EL (cell line): ENCODE measurements at regions not wholly inside any gene's neighbourhood (a gene's known extent, or its start where the extent isn't known, plus 50 kb on each side); places are given as distances from the start of the nearest gene placed in this dataset.
"Not testable (repeated sequence)": the region's sequence is repeated elsewhere in the genome, so short reads cannot be mapped to it uniquely, and the experiment has no call there.

Experiments
- DNase-seq: peaks from one replicate; pipeline ENCODE4 v3.0.0-alpha.2; 2016

DNA sequence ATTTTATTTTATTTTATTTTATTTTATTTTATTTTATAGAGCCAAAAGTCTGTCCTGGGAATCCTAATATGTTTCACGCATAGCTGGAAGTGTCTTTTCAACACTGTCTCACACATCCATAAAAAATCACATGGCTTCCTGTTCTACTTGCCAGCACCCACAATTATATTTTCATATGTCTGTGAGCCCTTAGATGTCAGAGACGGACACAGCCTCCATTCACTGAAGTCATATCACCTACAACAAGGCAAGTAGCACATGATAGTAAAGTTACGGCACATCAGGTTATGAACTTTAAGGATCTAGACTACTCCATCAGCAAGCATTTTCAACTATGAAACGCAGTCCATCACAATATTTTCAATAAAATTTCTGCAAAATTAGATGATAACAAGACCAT is 168.4 kb downstream of the ZIC4 start:
- no peak for DNase-seq

DNA sequence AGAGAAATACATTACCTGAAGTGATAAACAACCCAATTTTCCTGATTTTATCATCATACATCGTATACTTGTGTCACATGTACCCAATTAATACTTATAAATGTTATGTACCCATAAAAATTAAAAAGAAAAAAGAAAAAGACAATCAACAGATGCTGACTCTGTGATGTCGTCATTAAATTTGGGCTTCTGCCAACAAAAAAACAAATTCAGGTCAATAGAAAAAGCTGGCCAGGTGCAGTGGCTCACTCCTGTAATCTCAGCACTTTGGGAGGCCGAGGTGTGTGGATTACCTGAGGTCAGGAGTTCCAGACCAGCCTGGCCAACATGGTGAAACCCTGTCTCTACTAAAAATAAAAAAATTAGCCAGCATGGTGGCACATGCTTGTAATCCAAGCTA is 174.4 kb downstream of the ZIC4 start:
- not testable (repeated sequence) for DNase-seq

DNA sequence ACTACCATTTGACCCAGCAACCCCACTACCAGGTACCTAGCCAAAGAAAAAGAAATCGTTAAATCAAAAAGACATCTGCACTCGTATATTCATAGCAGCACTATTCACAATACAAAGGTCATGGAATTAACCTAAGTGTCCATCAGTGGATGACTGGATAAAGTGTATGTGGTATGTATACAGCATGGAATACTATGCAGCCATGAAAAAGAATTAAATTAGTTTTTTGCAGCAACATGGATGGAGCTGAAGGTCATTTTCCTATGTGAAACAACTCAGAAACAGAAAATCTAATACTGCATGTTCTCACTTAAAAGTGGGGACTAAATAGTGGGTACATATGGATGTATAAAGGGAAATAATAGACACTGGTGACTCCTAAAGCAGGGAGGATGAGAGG is 175.2 kb downstream of the ZIC4 start:
- no peak for DNase-seq

DNA sequence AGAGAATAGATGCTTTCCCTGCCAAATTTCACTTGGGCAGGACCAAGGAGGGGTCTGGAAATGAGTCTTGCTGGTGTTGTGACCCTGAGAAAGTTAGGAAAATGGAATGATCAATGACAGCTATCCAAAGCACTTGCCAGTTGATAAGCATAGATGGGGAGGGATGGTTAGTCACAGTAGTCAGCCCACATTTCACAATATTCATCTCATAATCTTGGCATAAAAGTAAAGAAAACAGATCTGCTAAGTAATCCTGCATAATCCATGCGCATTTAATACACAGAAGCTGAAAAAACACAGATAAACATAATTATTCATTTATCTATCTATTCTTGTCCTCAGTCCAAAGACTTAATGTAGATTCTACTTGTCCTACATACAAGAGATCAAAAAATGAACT is 184.1 kb downstream of the ZIC4 start:
- no peak for DNase-seq

DNA sequence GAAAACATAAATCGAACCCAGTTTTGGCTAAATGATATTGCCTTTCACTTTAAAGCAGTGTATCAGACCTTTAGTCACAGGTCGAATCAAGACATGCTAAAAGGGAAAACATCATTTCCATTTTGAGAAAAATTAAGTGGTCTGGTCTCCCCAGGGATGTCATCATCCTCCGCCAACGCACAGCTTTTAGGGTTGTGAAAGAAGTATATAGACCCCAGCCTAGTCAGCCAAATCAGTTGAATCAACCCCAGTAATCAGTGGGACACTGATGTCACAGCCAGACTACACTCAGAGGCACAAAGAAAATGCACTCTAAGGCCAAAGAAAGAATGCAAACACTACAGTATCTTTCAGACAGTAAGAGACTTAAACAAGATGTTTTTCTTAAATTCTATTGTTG is 187.4 kb downstream of the ZIC4 start:
- no peak for DNase-seq

DNA sequence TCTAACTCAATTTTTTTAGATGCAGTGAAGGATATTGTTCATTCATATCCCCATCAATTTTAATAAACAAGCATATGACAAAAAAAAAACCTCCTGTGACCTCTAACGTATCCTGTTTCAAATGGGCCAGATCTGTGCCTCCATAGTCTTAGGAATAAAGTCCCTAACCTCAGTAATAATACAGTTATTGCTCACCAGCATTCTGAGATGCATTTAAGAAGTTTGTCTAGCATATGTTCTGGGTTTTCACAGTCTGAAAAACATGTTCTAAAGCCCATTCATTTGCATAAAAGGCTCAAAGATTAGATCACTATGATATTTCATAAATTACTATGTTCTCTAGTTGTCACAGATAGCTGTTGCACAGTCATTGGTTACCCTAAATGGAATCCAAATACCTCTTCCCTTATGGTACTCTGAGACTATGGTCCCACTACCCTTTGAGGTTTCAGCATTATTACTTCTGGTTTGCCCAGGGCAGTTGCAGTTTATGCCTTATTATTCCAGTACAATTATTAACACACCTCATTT is 190.1 kb downstream of the ZIC4 start:
- DNase-seq = no peak

DNA sequence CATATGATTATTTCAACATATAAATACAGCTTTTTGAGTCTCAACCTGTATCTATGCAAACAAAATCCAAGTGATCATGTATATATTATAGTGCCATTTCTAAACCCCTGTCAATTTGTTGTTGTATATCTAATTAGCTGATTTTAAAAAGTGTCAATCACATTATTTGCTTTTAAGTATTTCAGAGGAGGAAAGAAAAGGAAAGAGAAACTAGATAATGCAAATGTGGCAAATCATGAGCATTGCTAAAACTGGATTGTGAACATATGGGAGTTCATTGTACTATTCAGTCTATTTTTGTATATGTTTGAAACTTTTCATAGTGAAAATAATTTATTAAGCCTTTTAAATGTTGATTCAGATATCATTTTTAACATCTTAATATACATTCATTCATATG is 190.7 kb downstream of the ZIC4 start:
- no peak for DNase-seq

DNA sequence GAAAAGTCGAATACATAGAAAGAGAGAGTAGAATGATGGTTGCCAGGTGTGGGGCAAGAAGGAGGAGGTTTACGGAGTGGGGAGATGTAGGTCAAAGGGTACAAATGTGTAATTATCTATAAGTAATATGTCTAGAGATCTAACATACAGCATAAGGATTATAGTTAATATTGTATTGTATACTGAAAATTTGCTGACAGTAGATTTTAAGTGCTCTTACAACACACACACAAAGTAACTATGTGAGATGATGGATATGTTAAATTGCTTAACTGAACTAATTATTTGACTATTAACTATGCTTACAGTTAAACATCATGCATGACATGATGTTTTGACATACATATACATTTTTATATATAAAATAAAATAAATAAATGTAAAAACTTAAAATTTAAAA is 192.7 kb downstream of the ZIC4 start:
- DNase-seq = no peak

DNA sequence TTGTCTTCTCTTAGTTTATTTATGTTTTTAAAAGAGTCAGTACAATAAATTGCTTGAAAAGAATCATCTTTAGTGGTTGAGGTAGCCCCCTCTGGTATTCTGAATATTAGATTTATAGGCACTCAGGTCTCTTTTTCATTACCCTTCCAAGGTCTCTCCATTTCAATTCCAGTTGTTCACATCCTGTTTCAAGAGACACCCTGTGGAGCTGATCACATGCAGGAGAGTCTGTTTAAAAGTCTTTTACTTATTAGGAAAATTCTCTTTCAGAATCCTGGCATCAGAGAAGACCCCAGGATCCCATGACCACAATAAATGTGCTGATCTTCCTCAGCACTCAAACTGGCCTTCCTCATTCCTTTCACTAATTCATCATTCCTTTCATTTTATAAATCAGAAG is 195.7 kb downstream of the ZIC4 start:
- DNase-seq = no peak

DNA sequence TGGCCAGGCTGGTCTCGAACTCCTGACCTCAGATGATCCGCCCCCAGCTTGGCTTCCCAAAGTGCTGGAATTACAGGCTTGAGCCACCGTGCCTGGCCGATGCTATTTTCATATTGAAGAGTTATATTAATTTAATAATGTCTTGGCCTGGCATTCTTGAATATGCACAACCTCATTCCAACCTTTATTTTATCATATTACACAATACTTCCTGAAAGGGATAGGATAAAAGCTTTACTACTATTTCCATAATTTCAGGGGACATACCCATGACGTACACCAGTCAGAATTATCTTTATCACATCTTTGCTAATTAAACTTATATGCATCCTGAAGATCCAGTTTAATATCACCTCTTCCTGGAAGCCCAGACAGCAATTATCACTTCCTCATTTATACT is 205.3 kb downstream of the ZIC4 start:
- DNase-seq = no peak

DNA sequence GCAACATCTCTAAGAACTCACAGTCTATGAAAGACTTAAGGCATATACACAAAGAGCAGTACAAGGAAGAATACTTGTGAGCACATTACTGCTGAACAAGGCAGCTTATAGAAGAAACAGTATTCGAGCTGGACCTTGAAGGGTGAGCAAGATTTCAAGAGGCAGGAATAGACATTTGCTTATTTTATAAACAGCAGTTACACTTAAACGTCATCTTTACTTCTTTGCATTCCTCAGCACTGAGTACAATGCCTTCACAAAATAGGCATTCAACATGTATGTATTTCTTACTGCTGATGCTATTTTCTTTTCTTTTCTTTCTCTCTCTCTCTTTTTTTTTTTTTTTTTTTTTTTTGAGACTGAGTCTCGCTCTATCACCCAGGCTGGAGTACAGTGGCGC is 205.8 kb downstream of the ZIC4 start:
- peak; percentile 54 for DNase-seq

DNA sequence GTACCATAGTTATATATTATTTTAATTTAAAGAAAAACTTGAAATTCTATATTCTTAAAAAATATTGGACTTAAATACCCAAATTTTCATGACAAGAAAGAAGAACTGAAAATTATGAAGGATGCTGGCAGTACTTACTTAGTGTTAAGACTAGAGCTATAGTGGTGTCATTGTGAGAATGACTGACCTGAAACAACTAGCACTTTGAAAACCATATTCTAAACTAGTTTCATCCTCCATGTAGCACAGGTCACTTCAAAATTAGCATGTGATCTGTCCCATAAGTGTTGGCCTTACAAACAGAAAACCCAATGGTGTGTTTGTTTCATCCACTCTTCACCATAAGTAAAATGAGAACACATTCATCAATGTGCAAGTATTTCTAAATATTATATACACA is 208.6 kb downstream of the ZIC4 start:
- DNase-seq = no peak

DNA sequence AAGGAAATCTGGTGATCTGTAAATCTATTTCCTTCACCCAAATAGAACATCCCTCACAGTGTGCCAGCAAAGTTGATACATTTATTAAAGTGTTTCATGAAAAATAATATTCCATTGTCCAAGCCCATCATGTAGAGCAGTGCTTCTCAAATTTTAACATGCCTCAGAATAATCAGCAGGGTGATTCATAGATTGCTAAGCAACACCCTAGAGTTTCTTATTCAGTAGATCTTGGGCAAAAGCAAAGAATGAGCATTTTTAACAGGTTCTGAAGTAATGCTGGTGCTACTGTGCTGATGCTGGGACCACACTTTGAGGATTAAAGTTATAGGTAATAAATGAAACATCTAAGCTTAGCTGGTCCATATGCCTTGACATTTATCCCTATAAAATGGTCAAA is 210.5 kb downstream of the ZIC4 start:
- DNase-seq = peak; percentile 11

DNA sequence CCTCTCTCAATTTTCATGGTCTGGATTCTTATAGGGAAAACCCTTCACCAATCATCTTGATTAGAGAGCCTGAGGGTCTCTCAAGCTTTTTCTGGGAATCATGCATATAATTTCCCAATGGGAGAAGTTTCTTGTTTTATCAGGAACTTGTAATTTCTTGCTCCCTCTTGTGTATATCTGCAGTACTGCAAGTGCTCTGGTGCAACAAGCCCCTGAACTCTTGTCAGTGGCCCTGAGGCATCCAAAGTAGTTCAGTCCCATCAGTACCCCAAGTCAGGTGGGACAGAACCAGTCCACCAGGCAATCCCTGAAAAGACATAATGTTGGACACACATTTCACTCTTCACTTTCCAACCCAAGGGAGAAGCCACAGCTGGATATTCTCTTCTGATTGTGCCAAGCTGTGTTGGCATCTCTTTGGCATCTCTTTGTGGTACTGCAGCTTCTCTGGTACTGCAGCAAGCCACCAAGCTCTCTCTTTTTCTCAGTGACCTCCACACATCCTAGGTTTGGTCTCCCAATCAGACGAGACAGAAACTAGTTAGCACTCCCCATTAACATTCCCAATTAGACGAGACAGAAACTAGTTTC is 214.5 kb downstream of the ZIC4 start:
- peak; percentile 74 for DNase-seq

DNA sequence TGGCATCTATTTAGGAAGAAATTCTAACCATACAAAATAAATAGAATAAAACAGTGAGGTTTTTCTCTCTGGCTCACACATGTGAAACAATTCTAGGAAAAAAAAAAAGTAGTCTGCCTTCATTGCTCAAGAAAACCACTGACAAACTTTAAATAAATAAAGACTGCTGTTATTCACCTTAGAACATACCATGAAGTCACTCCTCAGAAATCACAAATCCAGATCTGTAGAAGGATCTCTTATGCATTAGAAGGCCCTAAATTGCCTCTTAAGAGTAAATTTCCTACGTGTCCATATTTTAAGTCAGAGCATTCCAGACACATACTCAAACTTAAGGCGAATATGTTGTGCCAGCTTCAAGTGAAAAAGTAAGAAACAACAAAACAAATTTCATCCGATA is 217.3 kb downstream of the ZIC4 start:
- DNase-seq = no peak

DNA sequence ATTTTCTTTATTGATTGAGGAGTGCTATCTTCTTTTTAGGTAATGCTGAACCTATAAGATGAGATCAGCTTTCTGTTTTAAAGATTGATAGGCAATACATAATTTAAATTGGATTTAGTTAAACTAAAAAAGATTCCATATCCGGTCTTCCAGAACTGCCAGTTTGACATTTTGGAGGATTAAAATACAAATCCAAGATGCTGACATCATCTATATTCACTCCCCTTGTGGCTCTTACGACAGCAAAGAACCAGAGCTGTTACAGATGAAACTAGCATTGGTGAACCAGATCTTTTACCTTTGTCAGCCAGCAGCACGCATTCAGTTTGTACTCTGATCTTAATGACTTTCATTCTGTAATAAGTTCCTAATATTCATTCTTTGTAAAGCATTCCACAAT is 218.7 kb downstream of the ZIC4 start:
- DNase-seq = no peak

DNA sequence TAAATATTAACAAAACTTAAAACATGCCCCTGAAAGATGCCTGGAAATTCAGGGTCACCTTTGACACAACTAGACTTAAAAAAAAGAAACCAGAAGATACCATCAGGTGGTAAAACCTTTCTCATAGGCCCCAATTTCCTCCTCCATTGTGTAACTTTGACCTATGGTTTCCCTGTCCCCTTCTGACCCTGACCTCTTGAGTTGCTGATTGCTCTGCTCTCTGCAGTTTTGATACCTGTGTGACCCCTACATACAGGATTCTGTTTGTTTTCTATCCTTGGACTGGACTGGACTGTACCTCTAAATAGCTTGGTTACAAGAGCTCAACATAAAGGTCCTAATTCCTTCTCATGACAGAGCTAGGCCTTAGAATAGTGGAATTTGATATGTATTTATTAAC is 220.6 kb downstream of the ZIC4 start:
- no peak for DNase-seq

DNA sequence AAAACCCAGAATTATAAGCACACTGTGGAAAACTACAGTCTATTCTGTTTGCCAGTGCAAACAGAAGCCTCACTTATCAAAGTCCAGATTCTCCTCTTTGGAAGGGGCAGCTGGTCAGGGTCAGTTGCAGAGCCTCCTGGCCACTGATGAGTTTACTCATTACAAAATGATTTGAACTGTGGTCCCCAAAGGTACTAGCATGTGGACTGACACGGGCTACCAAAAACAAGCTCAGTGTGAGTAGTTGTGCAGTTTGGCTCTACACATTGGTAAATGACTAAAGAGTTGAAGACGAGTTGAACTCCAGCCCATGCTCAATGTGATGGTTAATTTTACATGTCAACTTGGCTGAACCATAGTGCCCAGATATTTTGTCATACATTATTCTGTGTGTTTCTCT is 221.5 kb downstream of the ZIC4 start:
- DNase-seq = no peak

DNA sequence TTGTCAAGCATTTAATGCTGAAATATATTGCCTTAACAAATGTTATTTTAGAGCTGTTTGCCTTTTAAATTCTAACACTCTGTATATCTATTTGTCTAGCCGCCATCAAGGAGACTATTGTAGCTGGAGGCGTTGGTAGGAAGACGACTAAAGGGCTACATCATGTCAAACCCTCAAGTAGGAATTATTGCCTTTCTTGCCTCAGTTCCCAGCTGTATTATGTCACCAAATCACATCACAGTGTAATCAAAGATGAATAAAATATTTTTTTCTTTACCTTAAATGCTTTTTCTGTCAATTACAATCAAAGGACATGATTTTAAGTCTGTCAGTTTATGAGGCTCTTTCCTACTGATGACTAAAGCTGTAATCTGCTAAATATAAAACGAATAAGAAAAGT is 233.1 kb downstream of the ZIC4 start:
- DNase-seq = no peak

DNA sequence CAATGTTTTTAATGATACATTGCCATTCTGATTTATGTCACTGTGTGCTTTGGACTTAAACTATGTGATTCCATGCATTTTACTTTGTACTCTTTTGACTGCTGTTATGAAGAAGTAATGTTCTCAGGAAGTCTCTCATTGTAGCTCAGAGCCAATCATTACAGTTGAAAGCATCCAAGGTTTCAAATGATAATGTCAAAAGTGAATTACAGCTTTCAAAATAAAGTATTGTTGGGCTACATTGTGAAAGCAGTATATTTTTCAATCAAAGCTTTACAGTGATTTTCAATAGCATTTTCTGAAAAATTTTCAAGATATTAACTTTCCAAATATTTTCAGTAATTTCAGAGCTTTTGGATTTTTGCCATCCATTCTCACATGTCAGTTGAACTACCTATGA is 243.6 kb downstream of the ZIC4 start:
- DNase-seq = no peak

DNA sequence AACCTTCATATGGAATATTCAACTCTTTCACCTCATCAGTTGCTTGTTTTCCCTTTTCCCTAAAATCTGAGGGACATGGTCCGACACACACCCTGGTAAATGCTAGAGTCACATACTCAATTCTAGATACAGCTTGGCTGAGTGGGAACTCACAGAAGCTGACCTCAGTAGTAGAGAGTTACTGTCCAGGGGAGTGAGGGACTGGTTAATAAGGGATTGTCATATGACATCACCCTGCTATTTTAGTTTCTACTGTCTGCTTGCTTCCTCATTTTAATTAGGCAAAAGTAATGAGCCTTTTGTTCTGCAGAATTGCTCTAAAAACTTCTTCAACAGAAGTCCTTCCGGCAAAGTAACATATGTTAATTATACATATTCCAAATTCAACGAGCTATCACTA is 244.5 kb downstream of the ZIC4 start:
- no peak for DNase-seq

DNA sequence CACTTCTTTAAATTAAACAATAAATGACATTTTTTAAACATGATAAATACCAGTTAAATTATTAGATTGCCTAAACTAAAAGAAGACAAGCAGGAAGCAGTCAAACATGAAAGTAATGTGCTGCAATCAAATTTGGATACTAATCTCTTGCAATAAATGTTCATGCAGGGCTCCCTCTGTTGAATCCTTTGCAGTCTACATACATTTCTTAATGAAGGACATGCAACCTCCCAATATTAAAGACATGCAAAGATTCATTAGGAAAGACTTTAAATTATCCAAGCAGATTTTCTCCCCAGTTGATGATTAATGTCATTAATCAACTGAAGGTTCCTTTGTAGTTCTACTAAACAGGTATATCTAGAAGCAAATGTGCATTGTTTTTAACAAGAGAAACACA is 245.4 kb downstream of the ZIC4 start:
- DNase-seq = no peak

DNA sequence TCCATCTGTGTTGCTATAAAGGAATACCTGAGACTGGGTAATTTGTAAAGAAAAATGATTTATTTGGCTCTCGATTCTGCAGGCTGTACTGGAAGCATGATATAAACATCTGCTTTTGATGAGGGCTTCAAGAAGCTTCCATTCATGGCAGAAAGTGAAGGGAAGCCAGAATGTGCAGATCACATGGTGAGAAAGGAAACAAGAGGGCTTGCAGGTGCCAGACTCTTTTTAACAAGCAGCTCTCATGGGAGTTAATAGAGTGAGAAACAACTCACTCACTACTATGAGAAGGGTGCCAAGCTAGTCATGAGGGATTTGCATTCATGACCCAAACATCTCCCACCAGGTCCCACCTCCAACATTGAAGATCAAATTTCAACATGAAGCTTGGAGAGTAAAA is 247.2 kb downstream of the ZIC4 start:
- DNase-seq = no peak

DNA sequence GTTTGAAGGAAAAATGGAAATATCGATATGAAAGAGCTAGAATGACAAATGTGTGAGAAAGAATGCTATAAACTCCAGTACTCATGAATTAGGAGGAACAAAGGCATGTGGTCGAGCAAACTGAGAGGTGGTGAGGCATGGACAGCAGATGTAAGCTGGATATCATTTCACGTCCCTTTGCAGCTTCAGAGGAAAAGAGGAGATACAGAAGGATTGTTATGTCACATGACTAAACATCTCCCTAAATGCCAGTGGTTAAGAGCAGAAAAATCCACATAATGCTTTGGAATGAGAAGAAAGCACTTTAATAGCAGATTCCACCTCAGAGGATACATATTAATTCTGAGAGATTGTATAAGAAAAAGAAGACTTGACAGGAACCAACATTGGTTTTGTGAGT is 248.7 kb downstream of the ZIC4 start:
- DNase-seq = peak; percentile 25

DNA sequence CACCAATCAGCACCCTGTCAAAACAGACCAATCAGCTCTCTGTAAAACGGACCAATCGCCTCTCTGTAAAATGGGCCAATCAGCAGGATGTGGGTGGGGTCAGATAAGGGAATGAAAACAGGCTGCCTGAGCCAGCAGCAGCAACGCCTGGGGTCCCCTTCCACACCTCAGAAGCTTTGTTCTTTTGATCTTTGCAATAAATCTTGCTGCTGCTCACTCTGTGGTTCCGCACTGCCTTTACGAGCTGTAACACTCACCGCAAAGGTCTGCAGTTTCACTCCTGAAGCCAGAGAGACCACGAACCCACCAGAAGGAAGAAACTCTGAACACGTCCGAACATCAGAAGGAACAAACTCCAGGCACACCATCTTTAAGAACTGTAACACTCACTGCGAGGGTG is 251.4 kb downstream of the ZIC4 start:
- DNase-seq = not testable (repeated sequence)
